Prostate gland (tissue), 2 donors: ENCODE measurements at regions not wholly inside any gene's neighbourhood (a gene's known extent, or its start where the extent isn't known, plus 50 kb on each side); places are given as distances from the start of the nearest gene placed in this dataset.

Experiments
- POLR2A ChIP-seq: fragments of 450-650 bp; IDR thresholded peaks from one replicate; pipeline ENCODE4 v1.6.1; 2016; ENCODE audit warnings: antibody characterized with exemption, mild to moderate bottlenecking
- POLR2AphosphoS5 ChIP-seq: sonication (generic); formaldehyde crosslinking; IDR thresholded peaks from one replicate; pipeline ENCODE4 v1.6.1; 2017; ENCODE audit warnings: antibody characterized with exemption
- TF ChIP-seq, protein P1 (sequence below), 4 experiments: fragments of 200-600 bp in 2 of 4; fragments of 450-650 bp in 2 of 4; sonication (generic) in 2 of 4; IDR thresholded peaks; 1 replicate in 3 of 4; 2 replicates in 1 of 4; pipeline ENCODE4 v1.5.1; 2016 to 2019; ENCODE audit warnings: antibody characterized with exemption in 4 of 4, mild to moderate bottlenecking in 2 of 4, moderate library complexity in 2 of 4

DNA sequence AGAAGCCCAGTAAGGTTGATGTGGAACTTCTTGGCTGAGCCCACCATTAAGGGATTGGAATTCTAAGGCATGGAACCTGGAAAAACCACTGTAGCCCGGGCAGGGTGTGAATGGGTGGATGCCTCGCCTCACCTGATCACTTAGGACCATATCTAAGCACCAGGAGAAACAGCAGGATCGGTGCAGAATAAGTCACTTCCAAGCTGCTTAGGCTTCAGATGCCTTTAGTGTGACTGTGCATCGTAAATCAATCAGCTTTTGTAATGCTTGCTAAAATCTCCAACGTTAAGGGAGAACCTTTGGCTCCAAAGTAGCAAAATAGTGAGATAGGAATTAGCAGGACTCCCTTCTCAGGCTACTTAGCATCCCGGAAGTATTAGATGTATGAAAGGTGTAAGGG, 103.9 kb upstream of the MEGF10 start:
- TF ChIP-seq, protein P1, sequence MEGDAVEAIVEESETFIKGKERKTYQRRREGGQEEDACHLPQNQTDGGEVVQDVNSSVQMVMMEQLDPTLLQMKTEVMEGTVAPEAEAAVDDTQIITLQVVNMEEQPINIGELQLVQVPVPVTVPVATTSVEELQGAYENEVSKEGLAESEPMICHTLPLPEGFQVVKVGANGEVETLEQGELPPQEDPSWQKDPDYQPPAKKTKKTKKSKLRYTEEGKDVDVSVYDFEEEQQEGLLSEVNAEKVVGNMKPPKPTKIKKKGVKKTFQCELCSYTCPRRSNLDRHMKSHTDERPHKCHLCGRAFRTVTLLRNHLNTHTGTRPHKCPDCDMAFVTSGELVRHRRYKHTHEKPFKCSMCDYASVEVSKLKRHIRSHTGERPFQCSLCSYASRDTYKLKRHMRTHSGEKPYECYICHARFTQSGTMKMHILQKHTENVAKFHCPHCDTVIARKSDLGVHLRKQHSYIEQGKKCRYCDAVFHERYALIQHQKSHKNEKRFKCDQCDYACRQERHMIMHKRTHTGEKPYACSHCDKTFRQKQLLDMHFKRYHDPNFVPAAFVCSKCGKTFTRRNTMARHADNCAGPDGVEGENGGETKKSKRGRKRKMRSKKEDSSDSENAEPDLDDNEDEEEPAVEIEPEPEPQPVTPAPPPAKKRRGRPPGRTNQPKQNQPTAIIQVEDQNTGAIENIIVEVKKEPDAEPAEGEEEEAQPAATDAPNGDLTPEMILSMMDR (IDR thresholded peaks at IDR 0.05), result no peak
- no peak for TF ChIP-seq POLR2A
- TF ChIP-seq POLR2AphosphoS5, result no peak
